ENCODE measurements at regions not wholly inside any gene's neighbourhood (a gene's known extent, or its start where the extent isn't known, plus 50 kb on each side); places are given as distances from the start of the nearest gene placed in this dataset.

GRCh38 chr6:67068781-67069180 lies 1361.8 kb upstream of the EYS start:
- TF ChIP-seq ESRRA (IDR thresholded peaks at IDR 0.05; ENCODE audit: borderline replicate concordance, low read length) (no peak), RAD21 (conservative IDR thresholded peaks at IDR 0.05 in 1 of 2, IDR thresholded peaks at IDR 0.05 in 1 of 2) (no peak), CTCF (IDR thresholded peaks at IDR 0.05) (no peak), MAX (IDR thresholded peaks at IDR 0.05) (no peak), POLR2A (IDR thresholded peaks at IDR 0.05; ENCODE audit: low read length) (no peak), HOXA7 (CRISPR knock-in tag; IDR thresholded peaks at IDR 0.05) (no peak), USF2 (IDR thresholded peaks at IDR 0.05) (no peak), JUN (IDR thresholded peaks at IDR 0.05) (no peak), EP300 (IDR thresholded peaks at IDR 0.05) (no peak)

All from A549 (cell line).